Dermis blood vessel endothelial cell (primary cell): ENCODE measurements at regions not wholly inside any gene's neighbourhood (a gene's known extent, or its start where the extent isn't known, plus 50 kb on each side); places are given as distances from the start of the nearest gene placed in this dataset.

Experiments
- DNase-seq: peaks from one replicate; pipeline ENCODE4 v3.0.0; 2010

- DNase-seq, result no peak
Measured at GRCh38 chr21:26412885-26413284, 160.2 kb downstream of the CYYR1 start.

GRCh38 chr21:26409735-26410134, 163.4 kb downstream of the CYYR1 start:
- no peak for DNase-seq

GRCh38 chr21:26408511-26408910, 164.6 kb downstream of the CYYR1 start:
- no peak for DNase-seq

GRCh38 chr21:26406526-26406925, 166.6 kb downstream of the CYYR1 start:
- no peak for DNase-seq

DNA sequence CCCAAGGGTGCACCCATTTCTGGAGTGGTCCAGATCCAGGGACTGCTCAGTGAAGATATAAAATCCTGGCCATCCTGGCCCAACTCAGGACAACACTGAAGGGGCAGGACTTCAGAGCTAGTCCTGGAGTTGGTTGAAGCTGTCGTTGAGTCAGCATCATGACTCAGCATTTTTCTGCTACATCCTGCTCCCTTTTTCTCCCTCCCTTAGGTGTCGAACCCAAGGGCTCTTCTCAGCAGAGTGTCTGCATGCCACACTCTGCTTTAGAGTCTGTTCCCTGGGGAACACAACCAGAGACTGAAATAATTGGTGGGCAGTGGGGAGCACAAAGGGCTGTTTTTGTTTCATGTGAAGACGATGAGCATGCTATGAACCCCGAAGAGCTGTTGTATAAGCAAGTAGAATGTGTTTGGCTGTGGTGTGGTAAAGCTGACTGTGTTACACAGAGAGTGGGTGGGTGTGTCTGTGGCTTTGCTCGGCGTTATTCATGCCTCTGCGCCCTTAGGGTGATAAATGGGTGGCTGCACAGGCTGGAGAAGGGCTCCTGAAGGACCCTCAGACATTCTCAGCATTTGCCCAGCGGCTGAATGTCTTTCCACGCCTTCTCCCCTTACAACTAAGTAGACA, 167.2 kb downstream of the CYYR1 start:
- DNase-seq, result peak; percentile 25

DNA sequence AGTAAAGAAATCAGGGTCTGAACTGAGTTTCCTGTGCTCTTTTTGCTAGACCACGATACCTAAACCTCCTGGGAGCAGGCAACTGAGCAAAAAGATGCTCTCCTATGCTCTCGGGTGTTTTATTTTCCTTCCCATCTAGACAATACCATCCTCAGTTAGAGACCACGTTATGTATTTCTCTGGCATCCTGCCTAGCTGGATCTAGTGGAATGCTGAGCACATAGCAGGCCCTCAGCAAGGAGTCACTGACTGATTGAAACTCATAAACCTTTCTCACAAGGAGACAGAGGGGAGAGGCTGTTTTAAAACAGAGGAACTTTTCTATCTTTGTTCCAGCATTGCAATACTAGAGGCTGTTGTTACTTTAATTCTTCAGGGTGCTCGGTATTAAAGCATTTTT, 168.0 kb downstream of the CYYR1 start:
- DNase-seq, result no peak

- DNase-seq, result no peak
Measured at GRCh38 chr21:26404288-26404687, 168.8 kb downstream of the CYYR1 start.

GRCh38 chr21:26403321-26403720, 169.8 kb downstream of the CYYR1 start:
- no peak for DNase-seq

GRCh38 chr21:26397545-26397944, 175.5 kb downstream of the CYYR1 start:
- DNase-seq, result no peak

DNA sequence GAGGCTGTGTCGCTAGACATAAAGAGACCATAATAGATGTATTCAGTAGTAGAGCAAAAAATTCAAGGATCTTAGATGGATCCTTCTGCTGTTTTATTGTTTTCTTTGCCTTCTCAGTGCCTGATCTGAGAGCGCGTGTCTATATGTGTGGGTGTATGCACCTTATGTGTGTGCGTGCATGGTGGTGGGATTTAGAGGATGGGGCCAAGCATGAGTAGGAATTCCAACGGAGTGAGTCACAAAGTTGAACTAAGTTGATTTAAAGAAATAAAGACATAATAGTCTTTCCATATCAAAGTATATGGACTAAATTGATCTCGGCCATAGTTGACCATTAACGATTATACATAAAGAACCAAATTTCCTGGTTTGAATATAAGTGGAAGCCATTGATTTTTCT, 178.7 kb downstream of the CYYR1 start:
- no peak for DNase-seq

- no peak for DNase-seq
Measured at GRCh38 chr21:26391166-26391565, 181.9 kb downstream of the CYYR1 start.

DNA sequence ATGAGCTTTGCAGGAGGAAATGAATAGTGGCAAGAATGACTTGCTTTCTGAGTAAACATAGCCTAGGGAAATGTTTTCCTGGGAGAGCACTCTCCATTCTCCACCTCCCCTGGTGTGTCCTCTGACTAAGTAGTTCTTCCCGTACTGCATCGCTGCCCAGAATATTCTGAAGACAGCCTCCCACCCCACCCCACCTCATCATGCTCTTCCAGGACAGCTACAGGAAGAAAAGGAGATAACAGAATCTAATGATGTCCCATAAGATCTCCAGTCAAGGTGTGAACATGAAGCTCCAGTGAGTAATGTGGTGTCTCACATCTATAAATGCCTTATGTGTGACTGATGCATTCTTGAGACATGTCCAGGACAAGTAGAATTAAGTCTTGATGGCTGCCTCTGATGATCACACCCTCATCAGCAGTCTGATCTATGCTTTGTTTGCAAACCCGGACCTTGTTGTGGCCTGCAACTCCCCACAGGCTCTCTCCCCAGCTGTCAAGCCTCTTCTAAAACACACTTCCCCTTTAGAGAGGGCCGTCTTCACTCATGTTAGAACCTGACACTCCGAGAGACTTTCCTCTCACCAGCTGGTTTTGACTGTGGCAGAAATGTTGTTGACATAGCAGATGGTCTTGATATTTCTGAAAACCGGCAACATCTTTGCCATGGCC, 183.0 kb downstream of the CYYR1 start:
- peak; percentile 4 for DNase-seq

GRCh38 chr21:26388731-26389231, 184.3 kb downstream of the CYYR1 start:
- DNase-seq, result peak; percentile 20

GRCh38 chr21:26385721-26386120, 187.4 kb downstream of the CYYR1 start:
- no peak for DNase-seq

DNA sequence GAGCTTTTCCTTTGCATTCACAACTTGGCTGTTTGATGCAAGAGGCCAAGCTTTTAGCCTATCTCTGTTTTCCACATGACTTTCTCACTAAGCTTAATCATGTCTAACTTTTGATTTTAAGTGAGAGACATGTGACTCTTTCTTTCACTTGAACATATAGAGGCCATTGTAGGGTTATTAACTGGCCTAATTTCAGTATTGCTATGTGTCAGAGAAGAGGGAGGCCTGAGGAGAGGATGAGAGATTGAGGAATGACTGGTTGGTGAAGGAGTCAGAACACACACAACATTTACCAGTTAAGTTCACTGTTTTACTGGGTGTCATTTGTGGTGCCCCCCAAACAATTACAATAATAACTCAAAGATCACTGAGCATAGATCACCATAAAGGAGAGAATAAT, 193.5 kb downstream of the CYYR1 start:
- DNase-seq, result no peak

DNA sequence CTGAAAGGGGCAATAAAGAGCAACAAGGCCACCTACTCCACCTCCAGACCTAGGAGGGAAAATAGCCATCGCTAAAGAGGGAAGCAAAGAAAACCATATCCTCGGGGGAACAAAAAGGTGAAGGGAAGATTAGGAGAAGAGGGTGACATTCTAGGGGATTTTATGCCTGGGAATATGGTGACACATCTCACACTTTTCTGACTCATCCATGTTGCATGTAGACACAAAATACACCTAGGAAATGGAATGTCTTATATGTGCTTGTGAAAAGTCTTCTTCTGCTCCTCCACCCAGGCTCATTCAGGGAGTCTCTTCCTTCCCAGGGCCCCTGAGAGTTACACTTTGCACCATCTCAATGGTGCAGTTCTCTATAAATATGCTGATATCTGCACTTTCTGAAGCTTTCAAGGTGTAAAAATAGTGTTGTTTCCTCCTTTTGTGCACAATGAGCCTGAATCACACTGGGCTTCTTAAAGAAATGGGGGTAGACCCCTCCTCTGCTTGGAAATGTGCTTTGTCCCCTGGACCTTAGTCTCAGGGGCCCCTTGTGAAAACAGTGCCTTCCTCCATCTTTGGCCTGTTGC, 195.9 kb downstream of the CYYR1 start:
- no peak for DNase-seq

DNA sequence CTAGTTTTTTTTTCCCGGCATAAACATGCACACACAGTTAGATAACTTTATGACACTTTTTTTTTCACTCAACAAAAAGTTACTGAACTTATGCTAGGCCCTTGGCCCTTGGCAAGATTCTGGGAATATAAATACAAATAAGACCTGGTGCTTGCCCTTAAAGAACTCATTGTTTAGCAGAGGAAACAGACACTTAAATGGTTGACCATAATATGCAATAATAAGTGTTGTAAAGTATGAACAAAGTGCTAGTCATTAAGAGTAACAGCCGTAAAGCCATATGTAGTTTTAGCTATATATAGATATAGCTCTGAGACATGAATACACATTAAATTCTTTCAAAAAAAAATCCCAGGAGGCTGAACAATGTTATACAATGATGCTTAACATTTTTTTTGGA, 198.3 kb downstream of the CYYR1 start:
- no peak for DNase-seq

DNA sequence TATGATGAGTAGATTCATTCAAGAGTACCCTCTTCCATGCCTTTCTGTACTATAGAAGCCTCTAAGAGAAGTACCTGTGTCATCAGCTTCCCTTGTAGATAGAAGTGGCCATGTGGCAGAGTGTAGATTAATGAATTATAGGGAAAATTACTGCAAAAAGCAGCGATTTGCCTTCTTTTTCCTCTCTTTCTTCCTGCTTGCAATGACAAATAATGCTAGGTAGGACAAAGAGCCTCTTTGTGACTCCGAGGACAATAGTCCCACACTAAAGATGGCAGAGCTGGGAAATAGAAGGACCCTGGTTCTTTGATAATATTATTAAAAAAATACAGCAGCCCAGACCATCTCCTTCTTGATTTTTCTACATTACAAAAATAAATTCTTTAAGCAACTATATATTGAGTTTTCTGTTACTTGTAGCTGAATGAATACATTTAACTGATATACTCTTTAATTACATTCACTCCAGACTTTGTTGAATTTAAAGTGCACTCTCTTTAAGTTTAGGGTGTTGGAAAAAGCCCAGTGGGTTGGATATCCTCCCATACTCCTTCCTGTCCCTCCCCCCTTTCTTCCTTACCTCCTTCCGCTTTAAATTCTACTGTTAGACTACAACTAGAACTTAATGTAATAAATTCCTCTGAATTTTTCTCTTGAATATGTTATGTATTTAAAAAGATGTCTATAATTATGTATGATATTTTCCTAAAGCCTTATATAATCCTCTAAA, 198.2 kb upstream of the APP start:
- DNase-seq, result no peak

GRCh38 chr21:26366781-26367180, 196.2 kb upstream of the APP start:
- DNase-seq, result no peak

DNA sequence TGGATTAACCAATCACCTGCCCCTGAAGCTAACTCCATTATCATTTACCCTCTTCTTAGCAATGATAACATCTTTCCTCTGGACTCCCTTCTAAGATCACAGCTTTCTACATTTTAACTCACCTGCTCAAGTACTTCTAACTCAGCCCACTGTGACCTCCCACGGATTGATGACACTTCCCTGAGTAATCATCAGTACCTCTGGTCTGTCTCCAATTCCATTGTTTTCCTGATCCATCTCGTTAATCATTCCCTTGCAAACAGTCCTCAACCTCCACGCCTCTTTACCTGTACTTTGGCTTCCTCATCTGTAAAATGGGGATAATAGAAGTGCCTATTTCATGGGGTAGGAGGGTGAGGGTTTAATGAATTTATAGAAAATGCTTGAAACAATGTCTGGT, 195.3 kb upstream of the APP start:
- no peak for DNase-seq

DNA sequence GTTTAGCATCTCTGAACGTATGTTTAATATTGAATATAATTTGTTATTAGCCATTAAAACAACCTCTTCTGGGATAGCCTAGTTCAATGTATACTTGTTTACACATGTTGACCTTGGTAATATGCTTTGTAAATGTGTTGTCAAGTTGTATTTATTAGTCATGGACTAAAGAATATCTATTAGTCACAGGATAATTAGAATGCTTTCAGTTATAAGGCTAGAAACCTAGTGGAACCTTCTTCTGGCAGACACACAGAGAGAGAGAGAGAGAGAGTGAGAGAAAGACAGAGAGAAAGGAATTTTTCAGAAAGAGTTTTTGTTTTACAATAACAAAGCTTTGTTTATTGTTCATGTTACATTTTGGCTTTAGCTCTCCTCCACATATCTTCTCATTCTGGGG, 181.1 kb upstream of the APP start:
- no peak for DNase-seq

GRCh38 chr21:26332867-26333266, 162.3 kb upstream of the APP start:
- no peak for DNase-seq

DNA sequence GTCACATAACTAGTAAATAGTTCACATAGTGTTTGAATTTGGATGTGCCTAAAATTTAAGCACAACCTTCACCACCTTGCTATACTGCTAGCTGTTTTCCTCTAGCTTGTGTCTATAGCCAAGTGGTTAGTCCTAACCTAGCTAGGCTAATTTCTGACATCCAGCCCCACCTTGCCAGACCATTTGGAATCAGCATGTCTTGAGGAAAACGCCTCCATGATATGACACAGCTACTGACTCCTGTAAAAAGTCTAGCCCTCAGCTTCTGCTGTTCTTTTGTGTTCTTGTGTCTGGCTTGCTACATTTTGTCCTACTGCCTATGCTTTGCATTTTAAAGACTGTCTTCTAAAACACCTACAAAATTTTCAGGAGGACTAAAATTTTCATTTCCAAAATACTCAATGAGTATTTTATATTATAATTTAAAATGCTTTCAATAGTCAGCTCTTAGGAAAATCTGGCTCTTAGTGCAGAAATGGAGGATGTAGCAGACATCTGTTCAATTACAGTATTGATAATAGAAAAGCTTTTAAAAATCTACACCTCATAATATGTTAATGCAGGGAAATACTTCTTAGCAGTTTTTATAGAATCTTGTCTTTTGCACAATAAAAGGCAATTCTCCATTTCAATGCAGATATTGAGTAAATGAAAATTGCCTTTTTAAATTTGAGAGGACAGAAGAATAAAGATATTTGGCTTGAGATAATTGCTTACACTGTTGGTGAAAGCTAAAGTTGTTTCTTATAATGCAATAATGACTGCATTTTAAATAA, 160.8 kb upstream of the APP start:
- DNase-seq, result no peak
